IMR-90 (cell line): ENCODE measurements at regions not wholly inside any gene's neighbourhood (a gene's known extent, or its start where the extent isn't known, plus 50 kb on each side); places are given as distances from the start of the nearest gene placed in this dataset.

Experiments
- ATAC-seq: fragments of 200-7000 bp; cut with Tn5 transposase; 2 replicates; pipeline ENCODE4 v1.9.1; 2020; ENCODE audit warnings: low read depth, mild to moderate bottlenecking, moderate library complexity
- BruUV-seq: library from RNA; stranded (reverse); fragments of 400-500 nt; replicated peaks from 2 replicates; lab custom pipeline; 2021; lab: Mats Ljungman, UMichigan
- CTCF ChIA-PET: fragments of 300-600 bp; formaldehyde crosslinking; extraction: SDS; loops from one replicate; lab custom pipeline; 2021; ENCODE audit warnings: antibody characterized with exemption; lab: Yijun Ruan, JAX
- POLR2A ChIA-PET: fragments of 300-600 bp; sonication (Branson Sonifier 250); formaldehyde crosslinking; loops from one replicate; lab custom pipeline; 2022; ENCODE audit warnings: antibody characterized with exemption; ENCODE audit not compliant: unreplicated experiment; lab: Charles Lee
- DNase-seq: peaks from one replicate; pipeline ENCODE4 v3.0.0; 2013
- H2AFZ ChIP-seq: replicated peaks from 2 replicates; pipeline ENCODE3; 2013; ENCODE audit warnings: low read length, mild to moderate bottlenecking; ENCODE audit not compliant: poor library complexity
- H2AK5ac ChIP-seq: 2 replicates; pipeline ENCODE4 v1.6.1; 2013; ENCODE audit warnings: low read depth, low read length, inconsistent platforms
- H2AK9ac ChIP-seq: replicated peaks from 2 replicates; pipeline ENCODE3; 2013; ENCODE audit warnings: mild to moderate bottlenecking, low read depth, low read length, moderate library complexity; ENCODE audit not compliant: poor library complexity
- H2BK120ac ChIP-seq: 2 replicates; pipeline ENCODE4 v1.6.1; 2013; ENCODE audit warnings: low read depth, low read length, inconsistent platforms
- H2BK15ac ChIP-seq: 3 replicates; pipeline ENCODE4 v1.6.1; 2013; ENCODE audit warnings: low read depth, low read length, inconsistent platforms
- H2BK20ac ChIP-seq: 2 replicates; pipeline ENCODE4 v1.6.1; 2013; ENCODE audit warnings: low read depth, mild to moderate bottlenecking, inconsistent platforms, low read length, moderate library complexity
- H2BK5ac ChIP-seq: 2 replicates; pipeline ENCODE4 v1.6.1; 2013; ENCODE audit warnings: mild to moderate bottlenecking, low read depth, low read length, inconsistent platforms; ENCODE audit not compliant: poor library complexity, severe bottlenecking
- H3K14ac ChIP-seq: replicated peaks from 2 replicates; pipeline ENCODE4 v1.6.1; 2013; ENCODE audit warnings: low read depth, low read length, inconsistent platforms
- H3K18ac ChIP-seq: 2 replicates; pipeline ENCODE4 v1.6.1; 2013; ENCODE audit warnings: low read depth, low read length, control low read depth
- H3K23ac ChIP-seq: 2 replicates; pipeline ENCODE4 v1.6.1; 2013; ENCODE audit warnings: low read depth, low read length, inconsistent platforms
- H3K27ac ChIP-seq: 2 replicates; pipeline ENCODE4 v1.5.1; 2013; ENCODE audit warnings: mild to moderate bottlenecking, control low read depth, low read length; ENCODE audit not compliant: insufficient read depth
- H3K27me3 ChIP-seq: 2 replicates; pipeline ENCODE4 v1.6.1; 2013; ENCODE audit warnings: low read length; ENCODE audit not compliant: control insufficient read depth, insufficient read depth
- H3K36me3 ChIP-seq: 2 replicates; pipeline ENCODE4 v1.6.1; 2013; ENCODE audit warnings: low read length, mixed read lengths; ENCODE audit not compliant: control insufficient read depth, insufficient read depth
- H3K4ac ChIP-seq: 2 replicates; pipeline ENCODE4 v1.6.1; 2013; ENCODE audit warnings: low read depth, low read length, inconsistent platforms
- H3K4me1 ChIP-seq: 2 replicates; pipeline ENCODE4 v1.6.1; 2013; ENCODE audit warnings: low read length, mixed read lengths; ENCODE audit not compliant: control insufficient read depth, insufficient read depth
- H3K4me2 ChIP-seq: 2 replicates; pipeline ENCODE4 v1.6.1; 2013; ENCODE audit warnings: low read depth, mild to moderate bottlenecking, control low read depth, low read length, moderate library complexity
- H3K4me3 ChIP-seq: 2 replicates; pipeline ENCODE4 v1.5.1; 2013; ENCODE audit warnings: low read depth, mild to moderate bottlenecking, control low read depth, low read length, moderate library complexity; ENCODE audit not compliant: insufficient read depth
- H3K56ac ChIP-seq: 2 replicates; pipeline ENCODE4 v1.6.1; 2013; ENCODE audit warnings: low read length, inconsistent platforms; ENCODE audit not compliant: insufficient read depth; ENCODE audit errors: extremely low read depth
- H3K79me1 ChIP-seq, 2 experiments: 2 replicates each; pipeline ENCODE4 v1.6.1; 2013; ENCODE audit warnings: low read length in 2 of 2, inconsistent platforms in 1 of 2, low read depth in 1 of 2
- H3K9ac ChIP-seq: 2 replicates; pipeline ENCODE4 v1.6.1; 2013; ENCODE audit warnings: low read depth, low read length, control low read depth
- H3K9me1 ChIP-seq: 2 replicates; pipeline ENCODE4 v1.6.1; 2013; ENCODE audit warnings: low read length, inconsistent platforms; ENCODE audit not compliant: insufficient read depth
- H3K9me3 ChIP-seq: 2 replicates; pipeline ENCODE4 v1.6.1; 2013; ENCODE audit warnings: low read length; ENCODE audit not compliant: control insufficient read depth, insufficient read depth
- H4K20me1 ChIP-seq: 2 replicates; pipeline ENCODE4 v1.6.1; 2013; ENCODE audit warnings: low read length, inconsistent platforms; ENCODE audit not compliant: insufficient read depth
- H4K5ac ChIP-seq: 2 replicates; pipeline ENCODE4 v1.6.1; 2013; ENCODE audit warnings: mild to moderate bottlenecking, low read depth, low read length, control low read depth
- H4K8ac ChIP-seq, 2 experiments: 2 replicates each; pipeline ENCODE4 v1.6.1; 2013; ENCODE audit warnings: low read depth in 2 of 2, low read length in 2 of 2, control low read depth in 1 of 2, inconsistent platforms in 1 of 2
- H4K91ac ChIP-seq: 2 replicates; pipeline ENCODE4 v1.6.1; 2013; ENCODE audit warnings: low read depth, low read length, inconsistent platforms; ENCODE audit not compliant: insufficient read depth
- BHLHE40 ChIP-seq: fragments of 150-350 bp; IDR thresholded peaks from 2 replicates; pipeline ENCODE4 v1.6.1; 2016; ENCODE audit warnings: mild to moderate bottlenecking, low read depth, low read length
- CEBPB ChIP-seq: IDR thresholded peaks from 2 replicates; pipeline ENCODE4 v1.6.1; 2012; ENCODE audit warnings: low read depth, low read length, improper control_type of control experiment
- CHD1 ChIP-seq: IDR thresholded peaks from 2 replicates; pipeline ENCODE4 v1.6.1; 2012; ENCODE audit warnings: low read depth, low read length, improper control_type of control experiment
- CTCF ChIP-seq: conservative IDR thresholded peaks from 2 replicates; pipeline ENCODE4 v1.5.1; 2012; ENCODE audit warnings: mild to moderate bottlenecking, low read depth, low read length, improper control_type of control experiment
- ELK1 ChIP-seq: fragments of 150-350 bp; IDR thresholded peaks from 2 replicates; pipeline ENCODE4 v1.6.1; 2016; ENCODE audit warnings: low read depth, mild to moderate bottlenecking, low read length, moderate library complexity, borderline replicate concordance
- FOS ChIP-seq: fragments of 150-350 bp; IDR thresholded peaks from 2 replicates; pipeline ENCODE4 v1.6.1; 2016; ENCODE audit warnings: low read depth, low read length
- MAFK ChIP-seq: IDR thresholded peaks from 2 replicates; pipeline ENCODE4 v1.6.1; 2012; ENCODE audit warnings: low read depth, low read length, improper control_type of control experiment
- MAZ ChIP-seq: IDR thresholded peaks from 2 replicates; pipeline ENCODE4 v1.6.1; 2012; ENCODE audit warnings: low read depth, mild to moderate bottlenecking, low read length, improper control_type of control experiment, moderate library complexity, borderline replicate concordance
- MXI1 ChIP-seq: IDR thresholded peaks from 2 replicates; pipeline ENCODE4 v1.6.1; 2012; ENCODE audit warnings: low read depth, mild to moderate bottlenecking, low read length, moderate library complexity, borderline replicate concordance
- NFE2L2 ChIP-seq: fragments of 150-350 bp; IDR thresholded peaks from 2 replicates; pipeline ENCODE4 v1.6.1; 2016; ENCODE audit warnings: low read depth, mild to moderate bottlenecking, low read length
- POLR2A ChIP-seq: IDR thresholded peaks from 2 replicates; pipeline ENCODE4 v1.6.1; 2012; ENCODE audit warnings: mild to moderate bottlenecking, low read depth, low read length
- RAD21 ChIP-seq: IDR thresholded peaks from 2 replicates; pipeline ENCODE4 v1.6.1; 2012; ENCODE audit warnings: low read length, improper control_type of control experiment
- RCOR1 ChIP-seq: IDR thresholded peaks from 2 replicates; pipeline ENCODE4 v1.6.1; 2012; ENCODE audit warnings: mild to moderate bottlenecking, low read length, improper control_type of control experiment; ENCODE audit not compliant: insufficient replicate concordance
- RFX5 ChIP-seq: IDR thresholded peaks from 2 replicates; pipeline ENCODE4 v1.8.0; 2012; ENCODE audit warnings: low read depth, mild to moderate bottlenecking, low read length, moderate library complexity
- SMC3 ChIP-seq: fragments of 150-350 bp; IDR thresholded peaks from 2 replicates; pipeline ENCODE4 v1.6.1; 2016; ENCODE audit warnings: low read depth, mild to moderate bottlenecking, antibody characterized with exemption, low read length, moderate library complexity
- USF2 ChIP-seq: fragments of 150-350 bp; IDR thresholded peaks from 2 replicates; pipeline ENCODE4 v1.6.1; 2017; ENCODE audit warnings: mild to moderate bottlenecking, antibody characterized with exemption, low read length, low read depth
- WGBS, 2 experiments: methylation state at CpG; one replicate each; pipeline versions ENCODE4 v1.1.5 to v1.1.7; 2013; ENCODE audit warnings: missing lambda C conversion rate in 2 of 2; ENCODE audit not compliant: insufficient read length in 1 of 2; ENCODE audit errors: extremely low coverage in 2 of 2; 5-methylcytosine and 5-hydroxymethylcytosine counted together
- dilution Hi-C: fragments of 300-500 bp; cut with HindIII; formaldehyde crosslinking; loops from one replicate; pipeline ENCODE4 v1.14.3; 2018; ENCODE audit warnings: low sequenced_read_pairs; ENCODE audit not compliant: unreplicated experiment
- in situ Hi-C: fragments of 300-500 bp; cut with MboI; formaldehyde crosslinking; loops from 3 replicates; pipeline ENCODE4 v1.14.3; 2019; ENCODE audit warnings: low sequenced_read_pairs, inconsistent platforms, mixed read lengths
- intact Hi-C: fragments of 100-400 bp; cut with micrococcal nuclease; formaldehyde crosslinking; loops from 2 replicates; pipeline ENCODE4 v1.10.0; 2022

- Histone ChIP-seq H3K56ac (no peak overlapping the region), H2AK9ac (no peak overlapping the region), H2AFZ (no peak overlapping the region), H3K27me3 (peaks cover 1% of the 10 kb centered on the region; the same call in 1 of the 2 replicates), H3K36me3 (no peaks in the 10 kb centered on the region), H3K9me1 (no peaks in the 10 kb centered on the region), H3K4me2 (no peak overlapping the region), H2BK5ac (no peak overlapping the region), H3K18ac (no peak overlapping the region), H3K23ac (no peak overlapping the region), H3K4me1 (no peaks in the 10 kb centered on the region), H4K20me1 (no peaks in the 10 kb centered on the region), H2BK20ac (no peak overlapping the region), H2BK120ac (no peak overlapping the region), H2AK5ac (no peak overlapping the region), H3K9me3 (peaks cover 2% of the 10 kb centered on the region; the same call in 1 of the 2 replicates), H2BK15ac (no peak overlapping the region), H4K5ac (no peak overlapping the region), H4K8ac (no peak overlapping the region), H3K4me3 (no peak overlapping the region), H3K4ac (no peak overlapping the region), H3K79me1 (no peaks in the 10 kb centered on the region), H4K91ac (no peak overlapping the region), H3K14ac (no peak overlapping the region), H3K9ac (no peak overlapping the region), H3K27ac (no peak overlapping the region)
- ChIA-PET CTCF (no interaction called here), POLR2A (no interaction called here)
- no TSS peak for BruUV-seq
- dilution Hi-C loops = no loop called here
- ATAC-seq (no peak), DNase-seq (no peak)
- in situ Hi-C loops = no loop called here
- WGBS, 2 experiments = 81% methylated on average over 4 of the region's 12 CpGs; no CpG with 5 or more reads in 1 of the 2 experiments
- TF ChIP-seq CHD1 = no peak
- no peak for TF ChIP-seq RCOR1
- no peak for TF ChIP-seq POLR2A
- no peak for TF ChIP-seq RFX5
- no peak for TF ChIP-seq CTCF
- no peak for TF ChIP-seq SMC3
- TF ChIP-seq NFE2L2 = no peak
- no peak for TF ChIP-seq FOS
- TF ChIP-seq MXI1 = no peak
- no peak for TF ChIP-seq MAFK
- no peak for TF ChIP-seq MAZ
- no peak for TF ChIP-seq CEBPB
- no peak for TF ChIP-seq ELK1
- TF ChIP-seq BHLHE40 = no peak
- no peak for TF ChIP-seq USF2
- no peak for TF ChIP-seq RAD21
- intact Hi-C loops = no loop called here
These were observed 57.3 kb upstream of the HIVEP3 start for GRCh38 chr1:41975850-41976569.
